ENCODE measurements at regions not wholly inside any gene's neighbourhood (a gene's known extent, or its start where the extent isn't known, plus 50 kb on each side); places are given as distances from the start of the nearest gene placed in this dataset.

DNA sequence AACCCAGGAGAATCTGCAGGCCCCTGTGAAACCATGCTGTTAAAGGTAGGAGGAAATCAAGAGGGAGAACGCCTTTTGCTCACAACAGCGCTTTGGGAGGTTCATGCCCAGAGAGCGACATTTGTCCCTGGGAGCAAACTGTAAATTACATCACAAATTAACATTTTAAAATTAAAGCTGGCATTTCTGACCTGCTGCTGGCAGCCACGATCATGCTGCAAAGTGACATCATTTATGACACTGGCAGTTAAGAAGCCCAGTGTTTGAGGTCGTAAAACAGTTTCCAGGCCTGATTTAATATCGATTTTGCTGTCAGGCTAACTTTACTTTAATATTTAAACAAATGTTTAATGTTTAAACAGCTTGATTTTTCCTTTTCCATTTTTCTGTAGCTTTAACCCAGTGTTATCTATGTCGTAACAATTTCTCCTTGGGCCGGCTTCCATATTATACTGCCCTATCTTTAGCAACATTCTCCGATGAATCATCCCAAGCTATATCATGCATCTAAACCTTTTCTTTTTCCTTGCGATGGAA, 86.5 kb upstream of the NPVF start:
- peak in 1 of 3 experiments; percentile 20 for DNase-seq

GRCh38 chr7:25316366-25316765, 88.1 kb upstream of the NPVF start:
- DNase-seq = no peak

DNA sequence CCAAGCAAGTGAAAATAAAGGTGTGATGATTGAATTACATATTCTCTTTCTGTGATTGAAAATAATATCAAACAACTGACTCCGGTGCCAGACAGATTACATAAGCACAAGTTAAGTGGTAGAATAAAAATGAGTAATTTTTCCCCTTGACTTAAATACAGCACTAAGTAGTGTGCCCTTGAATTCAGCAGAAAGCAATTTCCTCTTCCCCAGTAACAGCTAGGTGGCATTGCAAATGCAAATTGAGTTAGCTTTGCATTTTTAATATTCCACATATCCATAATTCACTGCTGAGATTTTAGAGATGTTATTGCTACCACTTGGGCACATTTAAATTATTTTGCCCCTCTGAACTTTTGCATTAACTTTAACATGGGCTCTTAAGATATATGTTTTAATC, 89.8 kb upstream of the NPVF start:
- DNase-seq = no peak

DNA sequence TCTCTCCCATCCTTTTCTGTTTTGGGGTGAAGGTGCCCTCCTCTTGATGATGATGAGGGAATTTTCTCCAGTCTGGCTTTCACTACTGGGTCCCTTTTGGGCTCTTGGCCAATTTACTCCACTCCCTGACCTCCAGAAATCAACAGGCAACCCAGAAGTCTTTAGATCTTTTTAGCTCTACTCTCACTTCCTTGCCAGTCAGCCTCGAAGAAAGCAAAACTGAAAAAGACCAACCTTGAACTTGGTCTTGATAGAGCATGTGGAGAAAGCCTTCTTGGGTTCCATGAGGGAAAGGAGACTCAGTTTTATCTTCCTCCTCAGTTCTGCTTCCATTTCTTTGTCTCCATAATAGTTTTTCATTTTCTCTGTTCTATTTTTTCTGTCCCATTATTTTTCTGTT, 91.4 kb upstream of the NPVF start:
- DNase-seq = no peak

- no peak for DNase-seq
These were observed 92.5 kb upstream of the NPVF start for GRCh38 chr7:25320791-25321190.

DNA sequence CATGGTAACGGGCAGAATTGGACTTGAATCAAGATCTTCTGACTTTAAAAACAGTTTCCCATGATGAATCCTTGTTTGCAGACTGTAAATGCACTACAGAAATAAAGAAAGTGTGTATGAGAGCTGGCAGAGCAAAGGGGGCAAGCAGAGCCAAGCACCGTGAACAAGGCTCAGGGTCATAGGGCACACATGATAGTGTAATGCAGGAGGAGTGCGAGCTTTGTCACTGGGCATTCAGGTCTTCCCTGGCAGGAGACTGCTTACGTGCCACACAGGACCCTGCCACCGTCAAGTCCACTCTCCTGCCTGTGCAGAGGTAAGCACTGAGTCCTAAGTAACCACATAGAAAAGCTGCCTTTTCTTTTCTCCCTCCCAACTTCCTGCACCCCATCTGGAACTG, 93.1 kb upstream of the NPVF start:
- no peak for DNase-seq

GRCh38 chr7:25322473-25322872, 94.2 kb upstream of the NPVF start:
- no peak for DNase-seq

DNA sequence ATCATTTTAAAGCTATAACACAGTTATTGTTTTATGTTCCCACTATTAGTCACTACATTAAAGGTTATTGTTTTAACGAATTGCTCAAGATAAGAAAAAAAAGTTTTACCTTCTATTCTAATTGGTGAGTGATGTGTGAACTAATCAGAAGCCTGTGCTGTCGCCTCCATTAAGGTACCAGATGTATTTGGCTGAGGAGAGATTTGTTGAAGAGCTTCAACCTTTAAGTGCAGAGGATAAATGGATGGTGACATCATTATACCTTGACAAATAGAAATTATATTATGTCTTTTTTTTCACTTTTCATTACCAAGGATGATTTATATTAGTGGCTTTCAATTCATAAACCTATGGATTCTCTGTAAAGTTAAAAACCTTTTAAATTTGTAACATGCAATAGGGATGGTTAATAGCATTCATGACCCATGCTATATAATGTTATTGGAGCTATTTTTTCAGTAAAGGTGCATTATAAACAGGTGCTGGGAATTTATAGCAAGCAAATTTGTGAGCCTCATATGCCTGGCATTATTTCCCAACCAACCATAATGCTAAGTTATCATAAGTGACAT, 97.0 kb upstream of the NPVF start:
- DNase-seq = peak in 1 of 3 experiments; percentile 26

DNA sequence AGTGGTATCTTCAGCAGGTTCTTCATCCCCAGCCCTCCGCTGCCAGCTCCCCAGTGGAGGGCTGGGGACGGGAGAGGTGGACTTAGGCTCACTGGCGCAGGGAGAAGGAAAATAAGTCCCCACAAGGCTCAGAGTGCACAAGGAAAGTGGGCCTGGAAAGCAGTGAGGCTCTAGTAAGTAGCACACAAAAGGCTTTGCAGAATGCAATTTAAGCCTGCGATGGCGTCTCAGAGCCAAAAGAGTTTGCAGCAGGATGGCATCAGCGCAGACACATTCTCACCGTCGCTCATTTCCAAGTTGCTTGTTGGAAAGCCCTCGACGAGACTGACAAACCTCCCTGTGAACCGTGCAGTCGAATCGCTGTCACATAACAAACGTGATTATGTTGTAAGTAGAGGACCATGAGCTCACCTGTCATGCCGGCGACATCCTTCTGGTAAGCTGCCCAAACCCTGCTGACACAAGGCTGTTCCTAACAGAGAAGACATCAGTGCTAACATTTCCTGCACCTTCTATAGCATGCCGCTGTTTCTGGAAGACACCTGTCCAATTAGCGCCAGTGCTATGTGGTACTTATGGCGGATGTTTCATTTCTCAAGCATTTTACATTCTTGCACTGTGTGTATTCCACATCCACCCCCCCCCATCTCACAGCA, 98.3 kb upstream of the NPVF start:
- DNase-seq = no peak

DNA sequence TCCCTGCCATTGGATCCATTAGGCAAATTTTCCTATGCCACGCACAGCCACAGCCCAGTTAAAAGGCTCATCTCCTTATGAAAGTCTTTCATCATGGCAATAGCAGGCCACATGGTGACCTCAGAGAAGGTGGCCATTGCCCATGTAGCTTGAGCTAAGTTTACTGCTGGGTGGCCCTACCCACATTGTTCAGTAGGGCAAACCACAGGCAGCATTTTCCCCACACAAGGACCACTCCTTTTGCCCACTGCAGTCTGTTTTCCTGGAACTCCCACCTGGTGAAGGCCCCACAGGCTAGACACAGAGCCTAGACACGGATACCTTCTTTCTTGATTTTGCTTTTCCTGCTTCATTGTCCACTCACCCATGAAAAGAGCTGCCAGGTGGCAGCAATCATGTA, 101.5 kb upstream of the NPVF start:
- DNase-seq = no peak

- DNase-seq = no peak
These were observed 105.1 kb upstream of the NPVF start for GRCh38 chr7:25333296-25333928.

DNA sequence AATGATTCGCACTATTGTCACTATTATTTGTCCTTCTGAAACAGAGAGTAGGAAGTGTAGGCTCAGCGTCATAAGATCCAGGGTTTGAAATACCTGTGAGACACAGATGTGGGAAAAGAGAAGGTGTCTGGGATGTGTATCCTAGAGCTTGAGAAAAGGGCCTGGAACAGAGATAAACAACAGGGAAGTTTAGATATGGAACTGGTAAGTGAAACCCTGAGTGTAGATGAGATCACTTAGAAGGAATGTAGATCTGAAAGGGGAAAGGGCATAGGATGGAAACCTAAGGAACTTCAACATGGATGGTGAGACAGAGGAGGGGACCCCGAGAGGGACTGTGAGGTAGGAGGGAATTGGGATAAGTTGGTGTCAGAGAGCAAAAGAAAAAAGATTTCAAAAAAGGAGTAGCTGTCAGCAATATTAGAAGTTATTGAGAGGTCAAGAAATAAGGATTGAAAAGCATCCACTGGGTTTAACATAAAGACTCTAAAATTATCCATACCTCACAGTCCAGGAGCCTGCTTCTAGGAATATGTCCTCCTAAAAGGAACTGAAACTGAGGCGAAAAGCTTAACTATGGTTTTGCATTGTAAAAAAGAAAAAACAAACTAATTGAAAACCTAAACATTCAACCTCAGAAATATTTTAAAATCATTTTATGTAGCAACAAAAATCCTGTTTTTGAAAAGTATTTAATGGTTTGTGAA, 119.2 kb upstream of the NPVF start:
- no peak for DNase-seq

DNA sequence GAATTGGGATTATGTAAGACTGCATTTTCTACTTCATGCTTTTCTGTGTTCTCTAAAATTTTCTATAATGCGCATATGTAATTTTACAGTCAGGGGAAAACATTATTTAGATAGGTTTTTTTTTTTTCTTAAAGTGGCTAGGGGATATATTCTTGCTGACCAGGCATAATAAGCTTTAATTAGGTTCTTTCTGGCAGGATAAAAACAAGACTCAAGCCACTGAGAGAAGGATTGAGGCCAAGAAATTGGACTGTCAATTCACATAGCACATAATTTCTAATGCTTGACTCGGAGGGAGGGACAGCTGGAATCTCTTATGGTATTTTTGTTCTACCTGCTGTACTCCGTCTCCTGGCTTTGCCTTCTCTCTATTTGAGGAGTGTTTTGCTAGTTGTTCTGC, 119.8 kb upstream of the NPVF start:
- peak in 1 of 3 experiments; percentile 21 for DNase-seq

DNA sequence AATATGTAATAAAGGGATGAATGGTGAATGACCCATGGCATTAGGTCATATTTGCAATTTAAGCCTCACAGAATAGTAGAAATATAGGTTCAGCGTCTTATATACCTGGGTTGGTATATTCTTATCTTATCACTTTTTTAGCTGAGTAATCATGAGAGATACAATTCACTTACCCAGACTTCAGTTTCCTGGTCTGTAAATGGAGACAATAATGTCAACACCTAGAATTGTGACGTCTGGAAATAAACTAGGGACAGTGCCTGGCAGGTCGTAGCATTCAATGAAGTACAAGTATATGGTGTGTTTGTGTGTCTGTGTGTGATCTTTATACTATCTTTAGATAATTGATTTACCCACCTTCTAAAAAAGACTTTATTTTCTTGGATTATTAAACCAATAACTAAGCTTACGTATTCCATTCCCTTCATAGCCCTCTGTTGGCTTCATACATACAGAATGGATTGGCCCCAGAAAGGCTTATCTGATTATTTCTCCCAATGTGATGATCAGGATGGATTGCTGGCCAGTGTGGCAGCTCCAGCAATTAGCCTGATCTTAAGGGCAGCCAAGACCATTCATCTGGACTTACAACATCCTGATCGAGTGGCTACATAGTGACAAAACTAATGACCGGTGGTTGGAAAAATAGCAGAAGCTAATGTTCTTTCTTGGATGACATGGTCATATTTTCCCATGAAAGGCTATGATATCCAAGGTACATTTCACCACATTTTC, 121.2 kb upstream of the NPVF start:
- DNase-seq = no peak

- no peak for DNase-seq
These were observed 121.8 kb upstream of the NPVF start for GRCh38 chr7:25350041-25350440.

DNA sequence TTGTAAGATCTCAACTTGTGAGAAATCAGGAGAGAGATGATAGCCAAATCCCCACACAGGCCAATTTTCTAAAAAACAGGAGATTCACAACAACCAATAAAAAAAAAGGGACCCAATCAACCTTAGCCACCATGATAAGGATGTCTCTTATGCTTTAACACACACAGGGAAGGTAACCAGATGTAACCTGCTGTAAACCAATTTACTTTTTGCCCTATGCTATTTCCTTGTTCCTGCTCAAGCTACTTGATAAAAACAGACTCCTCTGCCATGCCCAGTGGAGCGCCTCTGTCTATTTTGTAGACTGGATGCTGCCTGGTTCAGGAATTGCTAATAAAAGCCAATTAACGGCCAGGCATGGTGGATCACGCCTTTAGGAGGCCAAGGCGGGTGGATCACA, 123.5 kb upstream of the NPVF start:
- DNase-seq = no peak

DNA sequence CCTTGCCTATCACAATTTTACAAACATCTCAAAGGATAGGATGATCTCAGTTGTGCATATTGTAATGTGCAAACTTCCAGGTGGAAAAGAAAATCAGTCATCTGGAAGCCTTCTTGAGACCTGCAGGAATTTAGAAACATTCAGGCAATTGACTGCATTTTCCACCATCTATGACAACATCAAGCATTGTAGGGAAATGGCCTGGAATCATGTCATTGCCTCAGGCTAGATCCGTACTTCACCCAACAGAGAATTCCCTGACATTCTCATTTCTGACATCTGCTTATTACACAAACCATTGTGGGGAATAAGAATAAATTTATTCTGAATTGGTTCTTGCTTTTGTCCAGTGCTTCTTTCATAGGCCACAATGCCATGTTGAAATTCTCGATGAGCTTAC, 124.9 kb upstream of the NPVF start:
- no peak for DNase-seq

DNA sequence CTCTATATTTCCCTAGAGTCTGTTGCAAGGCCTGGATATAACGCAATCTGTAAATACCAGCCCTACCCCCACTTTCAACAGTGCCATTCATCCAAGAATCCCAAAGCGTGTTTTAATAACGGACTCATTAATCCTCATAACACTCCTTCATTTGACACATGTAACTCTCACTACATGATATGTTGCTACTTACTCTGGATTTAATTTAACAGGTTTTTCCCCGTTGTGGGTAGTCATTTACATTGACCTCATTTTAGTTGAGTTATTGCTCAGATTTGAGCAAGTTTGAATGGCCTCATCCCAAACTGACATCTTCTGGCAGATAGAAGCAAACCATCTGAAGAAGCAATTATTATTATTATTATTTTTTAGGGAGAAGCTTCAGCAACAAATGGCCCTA, 125.4 kb upstream of the NPVF start:
- DNase-seq = no peak

- no peak for DNase-seq
These were observed 128.4 kb upstream of the NPVF start for GRCh38 chr7:25356534-25357151.

DNA sequence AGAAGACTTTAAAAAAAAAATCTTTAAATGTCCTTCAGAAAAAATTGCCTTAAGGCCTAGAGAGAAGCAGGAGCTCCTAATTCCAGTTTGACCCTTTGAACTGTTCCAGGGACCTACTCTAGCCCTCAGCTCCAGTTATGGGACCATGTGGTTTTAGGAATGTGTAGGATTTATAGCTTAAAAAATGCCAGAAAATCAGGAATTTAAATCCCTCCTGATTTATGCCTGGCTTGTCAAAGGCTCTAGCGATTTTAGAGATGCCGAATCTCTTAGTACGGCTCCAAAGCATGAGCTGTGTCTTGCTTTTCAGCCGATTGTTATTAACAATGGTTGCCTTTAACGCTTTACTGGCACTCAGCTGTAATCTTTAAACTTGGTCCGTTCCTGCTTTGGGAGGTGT, 130.6 kb upstream of the NPVF start:
- DNase-seq = peak in 2 of 3 experiments; percentile 35 to 67

DNA sequence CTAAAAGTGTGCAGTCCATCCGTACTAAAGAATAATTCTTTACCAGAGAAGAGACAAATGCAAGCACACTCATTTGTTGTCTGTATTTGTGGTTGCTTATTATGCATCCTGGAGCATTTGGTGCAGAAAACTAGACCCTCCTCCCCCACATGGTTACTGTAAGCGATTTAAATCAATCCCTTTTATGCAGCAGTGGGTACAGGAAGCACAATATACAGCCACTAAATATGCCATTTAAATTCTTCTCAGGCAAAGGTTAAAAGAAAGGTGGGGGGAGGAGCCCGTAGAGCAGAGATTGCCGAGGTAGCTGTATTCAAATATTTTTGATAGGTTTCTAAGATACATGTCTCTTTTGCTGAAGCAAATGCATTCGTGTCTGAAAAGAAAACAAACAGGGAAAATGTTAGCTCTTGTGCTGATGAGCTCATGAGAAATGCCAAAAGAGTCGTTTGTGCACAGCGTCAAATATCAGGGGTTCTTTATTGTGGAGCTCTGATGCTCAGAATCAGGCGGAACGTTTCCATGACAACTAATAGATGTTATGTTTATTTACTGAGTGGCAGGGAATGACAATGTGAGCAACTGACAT, 131.3 kb upstream of the NPVF start:
- peak; percentile 84 to 98 (median 90) for DNase-seq

- DNase-seq = peak; percentile 48 to 92 (median 71)
These were observed 132.2 kb upstream of the NPVF start for GRCh38 chr7:25360451-25360850.

All from NCI-H1417 (cell line).